GM18507 (cell line): ENCODE measurements at regions not wholly inside any gene's neighbourhood (a gene's known extent, or its start where the extent isn't known, plus 50 kb on each side); places are given as distances from the start of the nearest gene placed in this dataset.
"Not testable (repeated sequence)": the region's sequence is repeated elsewhere in the genome, so short reads cannot be mapped to it uniquely, and the experiment has no call there.

ENCODE experiments used
- DNase-seq: peaks from one replicate; pipeline ENCODE4 v3.0.0; 2011; ENCODE audit warnings: low read depth; ENCODE audit not compliant: insufficient read length; ENCODE audit errors: extremely low spot score
- FAIRE-seq: peaks from 2 replicates; lab custom pipeline; 2011; peaks lifted over from hg19 to GRCh38; lab: Jason Lieb, UNC

GRCh38 chr16:85199880-85200279 is 87.6 kb upstream of the CIBAR2 start:
- DNase-seq = no peak
- FAIRE-seq = no peak

- FAIRE-seq = no peak
- DNase-seq = no peak
Observed at GRCh38 chr16:85200471-85201278, 88.4 kb upstream of the CIBAR2 start.

GRCh38 chr16:85201574-85201973 is 89.3 kb upstream of the CIBAR2 start:
- DNase-seq (no peak), FAIRE-seq (no peak)

GRCh38 chr16:85202051-85202601 is 89.9 kb upstream of the CIBAR2 start:
- DNase-seq = no peak
- FAIRE-seq = no peak

- DNase-seq (no peak), FAIRE-seq (no peak)
Observed at GRCh38 chr16:85202631-85203461, 90.6 kb upstream of the CIBAR2 start.

GRCh38 chr16:85203462-85203813 is 91.2 kb upstream of the CIBAR2 start:
- FAIRE-seq = no peak
- DNase-seq = no peak

GRCh38 chr16:85204242-85205010 is 92.2 kb upstream of the CIBAR2 start:
- no peak for DNase-seq

GRCh38 chr16:85205257-85205656 is 93.0 kb upstream of the CIBAR2 start:
- DNase-seq, FAIRE-seq: not testable (repeated sequence)

More at GRCh38 chr16:85204242-85205010, 92.2 kb upstream of the CIBAR2 start:
- FAIRE-seq = no peak

- no peak for FAIRE-seq
Observed at GRCh38 chr16:85205747-85206471, 93.6 kb upstream of the CIBAR2 start.

GRCh38 chr16:85206472-85207356 is 94.4 kb upstream of the CIBAR2 start:
- FAIRE-seq = no peak
- no peak for DNase-seq

More at GRCh38 chr16:85205747-85206471, 93.6 kb upstream of the CIBAR2 start:
- no peak for DNase-seq

GRCh38 chr16:85207357-85207921 is 95.2 kb upstream of the CIBAR2 start:
- DNase-seq (no peak), FAIRE-seq (no peak)

GRCh38 chr16:85208181-85208580 is 95.9 kb upstream of the CIBAR2 start:
- FAIRE-seq (no peak), DNase-seq (no peak)

- FAIRE-seq (no peak), DNase-seq (no peak)
Observed at GRCh38 chr16:85208643-85209520, 96.6 kb upstream of the CIBAR2 start.

- DNase-seq (no peak), FAIRE-seq (no peak)
Observed at GRCh38 chr16:85209526-85210121, 97.4 kb upstream of the CIBAR2 start.

GRCh38 chr16:85210423-85211169 is 98.3 kb upstream of the CIBAR2 start:
- FAIRE-seq (no peak), DNase-seq (no peak)

GRCh38 chr16:85211271-85211801 is 99.1 kb upstream of the CIBAR2 start:
- FAIRE-seq (no peak), DNase-seq (no peak)
